H9 (cell line): ENCODE measurements at regions not wholly inside any gene's neighbourhood (a gene's known extent, or its start where the extent isn't known, plus 50 kb on each side); places are given as distances from the start of the nearest gene placed in this dataset.
A peak's percentile ranks its signal among the peaks of the same experiment; 100 is the strongest.

Experiments
- DNase-seq: peaks from one replicate; pipeline ENCODE4 v3.0.0-alpha.2; 2017
- H2AFZ ChIP-seq: one replicate; pipeline ENCODE4 v1.6.1; 2013; ENCODE audit warnings: mild to moderate bottlenecking, low read length, control low read depth, moderate library complexity
- H2AK5ac ChIP-seq: 2 replicates; pipeline ENCODE4 v1.6.1; 2013; ENCODE audit warnings: low read length, control low read depth, mixed read lengths; ENCODE audit not compliant: insufficient read length
- H2BK120ac ChIP-seq: one replicate; pipeline ENCODE4 v1.6.1; 2013; ENCODE audit warnings: low read depth, mild to moderate bottlenecking, low read length, control low read depth, inconsistent platforms; ENCODE audit not compliant: poor library complexity, severe bottlenecking
- H2BK12ac ChIP-seq: 2 replicates; pipeline ENCODE4 v1.6.1; 2013; ENCODE audit warnings: low read length, control low read depth, mixed read lengths, low read depth; ENCODE audit not compliant: insufficient read length
- H2BK15ac ChIP-seq: 2 replicates; pipeline ENCODE4 v1.6.1; 2013; ENCODE audit warnings: low read depth, low read length, control low read depth
- H2BK20ac ChIP-seq: one replicate; pipeline ENCODE4 v1.6.1; 2013; ENCODE audit warnings: low read depth, mild to moderate bottlenecking, low read length, control low read depth, inconsistent platforms; ENCODE audit not compliant: poor library complexity, severe bottlenecking
- H2BK5ac ChIP-seq: 2 replicates; pipeline ENCODE4 v1.6.1; 2013; ENCODE audit warnings: low read length, control low read depth, mixed read lengths; ENCODE audit not compliant: insufficient read length
- H3K14ac ChIP-seq: 2 replicates; pipeline ENCODE4 v1.6.1; 2013; ENCODE audit warnings: low read length, control low read depth; ENCODE audit not compliant: insufficient read depth
- H3K18ac ChIP-seq: 2 replicates; pipeline ENCODE4 v1.6.1; 2013; ENCODE audit warnings: low read depth, mild to moderate bottlenecking, mixed read lengths, low read length, control low read depth; ENCODE audit not compliant: insufficient read length
- H3K23ac ChIP-seq: 2 replicates; pipeline ENCODE4 v1.6.1; 2013; ENCODE audit warnings: low read length, control low read depth, mixed read lengths, low read depth; ENCODE audit not compliant: insufficient read length
- H3K23me2 ChIP-seq: 2 replicates; pipeline ENCODE4 v1.6.1; 2013; ENCODE audit warnings: low read depth, mild to moderate bottlenecking, mixed read lengths, low read length, control low read depth; ENCODE audit not compliant: insufficient read length, poor library complexity, severe bottlenecking
- H3K27ac ChIP-seq: 2 replicates; pipeline ENCODE4 v1.5.1; 2013; ENCODE audit warnings: low read length, control low read depth, mixed read lengths, low read depth; ENCODE audit not compliant: insufficient read length
- H3K27me3 ChIP-seq: 2 replicates; pipeline ENCODE4 v1.6.1; 2013; ENCODE audit warnings: low read length, control low read depth, inconsistent platforms; ENCODE audit not compliant: insufficient read depth
- H3K4ac ChIP-seq: 2 replicates; pipeline ENCODE4 v1.6.1; 2013; ENCODE audit warnings: low read depth, mild to moderate bottlenecking, control low read depth, inconsistent platforms, low read length, moderate library complexity
- H3K4me1 ChIP-seq: 2 replicates; pipeline ENCODE4 v1.6.1; 2013; ENCODE audit warnings: low read length, control low read depth, inconsistent platforms; ENCODE audit not compliant: insufficient read depth
- H3K4me2 ChIP-seq: 2 replicates; pipeline ENCODE4 v1.6.1; 2013; ENCODE audit warnings: low read length, control low read depth, mixed read lengths; ENCODE audit not compliant: insufficient read length, insufficient read depth
- H3K56ac ChIP-seq: 2 replicates; pipeline ENCODE4 v1.6.1; 2013; ENCODE audit warnings: low read depth, mild to moderate bottlenecking, mixed read lengths, low read length, control low read depth; ENCODE audit not compliant: insufficient read length
- H3K79me1 ChIP-seq: 2 replicates; pipeline ENCODE4 v1.6.1; 2013; ENCODE audit warnings: low read depth, mild to moderate bottlenecking, moderate library complexity, low read length, control low read depth, inconsistent platforms; ENCODE audit not compliant: insufficient read depth, poor library complexity, severe bottlenecking
- H3K79me2 ChIP-seq: 2 replicates; pipeline ENCODE4 v1.6.1; 2013; ENCODE audit warnings: low read length, control low read depth, inconsistent platforms; ENCODE audit not compliant: insufficient read depth
- H3K9ac ChIP-seq: 2 replicates; pipeline ENCODE4 v1.6.1; 2013; ENCODE audit warnings: low read length, control low read depth, mixed read lengths; ENCODE audit not compliant: insufficient read length; ENCODE audit errors: extremely low read depth
- H3K9me3 ChIP-seq: one replicate; pipeline ENCODE4 v1.6.1; 2013; ENCODE audit warnings: low read depth, low read length, inconsistent platforms; ENCODE audit not compliant: control insufficient read depth
- H3T11ph ChIP-seq: one replicate; pipeline ENCODE4 v1.6.1; 2013; ENCODE audit warnings: mild to moderate bottlenecking, low read length, control low read depth, inconsistent platforms
- H4K20me1 ChIP-seq: one replicate; pipeline ENCODE4 v1.6.1; 2013; ENCODE audit not compliant: control insufficient read depth, insufficient read length, insufficient read depth
- H4K5ac ChIP-seq: 2 replicates; pipeline ENCODE4 v1.6.1; 2013; ENCODE audit warnings: low read depth, mild to moderate bottlenecking, mixed read lengths, low read length, control low read depth; ENCODE audit not compliant: insufficient read length
- H4K8ac ChIP-seq: replicated peaks from 2 replicates; pipeline ENCODE4 v1.6.1; 2013; ENCODE audit warnings: low read length, control low read depth, mixed read lengths, low read depth; ENCODE audit not compliant: insufficient read length
- H4K91ac ChIP-seq: 2 replicates; pipeline ENCODE4 v1.6.1; 2013; ENCODE audit warnings: low read depth, mild to moderate bottlenecking, moderate library complexity, mixed read lengths, low read length, control low read depth; ENCODE audit not compliant: insufficient read length
- H3K27ac Mint-ChIP-seq, 3 experiments: 2 replicates in 2 of 3; 3 replicates in 1 of 3; pipeline ENCODE4 v1.8.0; 2020 to 2021; ENCODE audit warnings: mixed read lengths in 3 of 3, mild to moderate bottlenecking in 1 of 3, moderate library complexity in 1 of 3
- H3K27me3 Mint-ChIP-seq: 2 replicates; pipeline ENCODE4 v1.8.0; 2021; ENCODE audit warnings: low read depth, mild to moderate bottlenecking, moderate library complexity, mixed read lengths
- H3K36me3 Mint-ChIP-seq, 3 experiments: 2 replicates in 2 of 3; 3 replicates in 1 of 3; pipeline ENCODE4 v1.8.0; 2020 to 2021; ENCODE audit warnings: low read depth in 3 of 3, mixed read lengths in 3 of 3; ENCODE audit not compliant: insufficient read depth in 1 of 3
- H3K4me1 Mint-ChIP-seq, 2 experiments: 2 replicates each; pipeline ENCODE4 v1.8.0; 2020; ENCODE audit warnings: mixed read lengths in 2 of 2
- H3K4me3 Mint-ChIP-seq, 2 experiments: 2 replicates in 1 of 2; 3 replicates in 1 of 2; pipeline ENCODE4 v1.8.0; 2020 to 2021; ENCODE audit warnings: mild to moderate bottlenecking in 2 of 2, mixed read lengths in 2 of 2, moderate library complexity in 1 of 2
- H3K9me3 Mint-ChIP-seq, 2 experiments: 2 replicates in 1 of 2; 3 replicates in 1 of 2; pipeline ENCODE4 v1.8.0; 2020; ENCODE audit warnings: mild to moderate bottlenecking in 2 of 2, mixed read lengths in 2 of 2, moderate library complexity in 1 of 2
- CTCF ChIP-seq: fragments of 200-600 bp; sonication (generic); conservative IDR thresholded peaks from 3 replicates; pipeline ENCODE4 v1.8.0; 2021; ENCODE audit warnings: antibody characterized with exemption, mild to moderate bottlenecking
- WGBS: extraction: QIAGEN DNeasy Blood & Tissue Kit; methylation state at CpG from one replicate; pipeline ENCODE4 v1.1.7; 2013; ENCODE audit warnings: missing lambda C conversion rate, low lambda C conversion rate, mixed read lengths; ENCODE audit not compliant: insufficient read length; ENCODE audit errors: extremely low coverage; 5-methylcytosine and 5-hydroxymethylcytosine counted together

GRCh38 chr1:199510314-199510713 is 517.2 kb upstream of the NR5A2 start:
- Mint-ChIP-seq H3K36me3 (no peaks in the 10 kb centered on the region), H3K27ac (0 out of 7 replicates have a peak overlapping the region, but pooled peaks of 1 of the 3 experiments have one; percentile 36), H3K27me3 (no peaks in the 10 kb centered on the region), H3K4me1 (peaks cover 8 to 12% of the 10 kb centered on the region in 2 experiments), H3K9me3 (no peaks in the 10 kb centered on the region), H3K4me3 (no peak overlapping the region)
- Histone ChIP-seq H3K4me1 (no peaks in the 10 kb centered on the region; the same call in 1 of the 2 replicates), H3K27ac (no peak overlapping the region), H3K23ac (no peak overlapping the region), H4K20me1 (no peaks in the 10 kb centered on the region), H3K14ac (no peak overlapping the region), H3K79me2 (no peaks in the 10 kb centered on the region), H3K27me3 (no peaks in the 10 kb centered on the region), H2BK12ac (no peak overlapping the region), H3K56ac (no peak overlapping the region), H3K4me2 (no peak overlapping the region), H4K8ac (no peak overlapping the region), H3K9ac (no peak overlapping the region), H3K23me2 (peaks cover 2% of the 10 kb centered on the region), H2BK5ac (peak overlapping the region; percentile 5), H3K4ac (no peak overlapping the region), H3K79me1 (no peaks in the 10 kb centered on the region), H4K91ac (no peak overlapping the region), H4K5ac (no peak overlapping the region), H3T11ph (no peak overlapping the region), H2BK20ac (no peak overlapping the region), H2BK15ac (no peak overlapping the region), H2AK5ac (no peak overlapping the region), H3K9me3 (no peaks in the 10 kb centered on the region), H3K18ac (no peak overlapping the region), H2AFZ (no peak overlapping the region), H2BK120ac (no peak overlapping the region)
- no peak for DNase-seq
- no peak for TF ChIP-seq CTCF
- no CpG with 5 or more reads among the region's 5 CpGs for WGBS
